GM12878 (cell line): ENCODE measurements at regions not wholly inside any gene's neighbourhood (a gene's known extent, or its start where the extent isn't known, plus 50 kb on each side); places are given as distances from the start of the nearest gene placed in this dataset.

ENCODE experiments used
- ATAC-seq: fragments of 200-7000 bp; cut with Tn5 transposase; 3 replicates; pipeline ENCODE4 v1.9.1; 2020; ENCODE audit warnings: mild to moderate bottlenecking, moderate library complexity
- BruUV-seq: library from RNA; stranded (reverse); fragments of 400-500 nt; replicated peaks from 2 replicates; lab custom pipeline; 2021; lab: Mats Ljungman, UMichigan
- CTCF ChIA-PET: fragments of 300-600 bp; sonication (Branson Sonifier 250); formaldehyde crosslinking; extraction: SDS; loops from one replicate; lab custom pipeline; 2021; ENCODE audit warnings: inconsistent platforms; lab: Yijun Ruan, JAX
- POLR2A ChIA-PET: fragments of 350-600 bp; formaldehyde crosslinking; extraction: SDS; loops from one replicate; lab custom pipeline; 2021; ENCODE audit warnings: inconsistent platforms; lab: Charles Lee
- RAD21 ChIA-PET: fragments of 300-600 bp; sonication (Branson Sonifier 250); formaldehyde crosslinking; loops from one replicate; lab custom pipeline; 2023; ENCODE audit warnings: antibody characterized with exemption; ENCODE audit not compliant: unreplicated experiment; lab: Charles Lee
- SMC1A ChIA-PET: fragments of 300-600 bp; sonication (Branson Sonifier 250); formaldehyde crosslinking; loops from one replicate; lab custom pipeline; 2023; ENCODE audit not compliant: unreplicated experiment, uncharacterized antibody; lab: Charles Lee
- DNase-seq: peaks from one replicate; pipeline ENCODE4 v3.0.0-alpha.2; 2011; ENCODE audit warnings: low read depth, low spot score
- FAIRE-seq: peaks from 3 replicates; lab custom pipeline; 2011; peaks lifted over from hg19 to GRCh38; lab: Jason Lieb, UNC
- H2AFZ ChIP-seq: 2 replicates; pipeline ENCODE4 v1.6.0; 2011; ENCODE audit warnings: low read depth, low read length, control low read depth; ENCODE audit not compliant: control insufficient read depth
- H3K27ac ChIP-seq: 2 replicates; pipeline ENCODE4 v1.5.1; 2011; ENCODE audit warnings: control low read depth; ENCODE audit not compliant: control insufficient read depth, insufficient read depth
- H3K27me3 ChIP-seq, 2 experiments: replicated peaks in 1 of 2; 2 replicates each; pipeline versions ENCODE4 v1.6.0 to v1.6.1; 2011; ENCODE audit warnings: low read length in 1 of 2; ENCODE audit not compliant: control insufficient read depth in 2 of 2, insufficient read depth in 2 of 2
- H3K36me3 ChIP-seq, 2 experiments: 2 replicates each; pipeline ENCODE4 v1.5.1; 2011; ENCODE audit warnings: low read length in 1 of 2; ENCODE audit not compliant: control insufficient read depth in 2 of 2, insufficient read depth in 2 of 2
- H3K4me1 ChIP-seq: 2 replicates; pipeline ENCODE4 v1.6.1; 2011; ENCODE audit warnings: mild to moderate bottlenecking, low read length, moderate library complexity, mixed read lengths; ENCODE audit not compliant: control insufficient read depth, insufficient read depth
- H3K4me2 ChIP-seq: 2 replicates; pipeline ENCODE4 v1.6.0; 2011; ENCODE audit warnings: control low read depth; ENCODE audit not compliant: control insufficient read depth, insufficient read depth
- H3K4me3 ChIP-seq: fragments of 200-600 bp; sonication (generic); 2 replicates; pipeline ENCODE4 v1.5.1; 2016
- H3K79me2 ChIP-seq: 2 replicates; pipeline ENCODE4 v1.6.0; 2011; ENCODE audit warnings: low read length; ENCODE audit not compliant: control insufficient read depth, insufficient read depth
- H3K9ac ChIP-seq: 2 replicates; pipeline ENCODE4 v1.8.0; 2011; ENCODE audit warnings: low read length, control low read depth, mixed read lengths; ENCODE audit not compliant: control insufficient read depth, insufficient read depth
- H3K9me3 ChIP-seq: replicated peaks from 3 replicates; pipeline ENCODE4 v1.5.1; 2011; ENCODE audit warnings: mild to moderate bottlenecking, low read length; ENCODE audit not compliant: control insufficient read depth, insufficient read depth
- H4K20me1 ChIP-seq: 2 replicates; pipeline ENCODE4 v1.6.0; 2011; ENCODE audit not compliant: control insufficient read depth, insufficient read depth
- ATF2 ChIP-seq: IDR thresholded peaks from 2 replicates; pipeline ENCODE4 v1.6.1; 2012; ENCODE audit warnings: low read length, inconsistent platforms
- BRCA1 ChIP-seq: IDR thresholded peaks from 2 replicates; pipeline ENCODE4 v1.6.1; 2011; ENCODE audit warnings: low read depth, low read length, improper control_type of control experiment
- CHD4 ChIP-seq: fragments of 200-600 bp; sonication (generic); IDR thresholded peaks from 2 replicates; pipeline ENCODE4 v1.6.1; 2016; ENCODE audit warnings: mild to moderate bottlenecking
- ELK1 ChIP-seq: IDR thresholded peaks from 2 replicates; pipeline ENCODE4 v1.6.1; 2012; ENCODE audit warnings: low read depth, low read length, improper control_type of control experiment
- FOXK2 ChIP-seq: fragments of 450-650 bp; IDR thresholded peaks from 2 replicates; pipeline ENCODE4 v1.6.1; 2017; ENCODE audit warnings: mild to moderate bottlenecking, moderate library complexity
- JUNB ChIP-seq: IDR thresholded peaks from 2 replicates; pipeline ENCODE4 v1.6.1; 2016; ENCODE audit warnings: antibody characterized with exemption, mild to moderate bottlenecking
- PBX3 ChIP-seq: IDR thresholded peaks from 2 replicates; pipeline ENCODE4 v1.6.1; 2011; ENCODE audit warnings: mild to moderate bottlenecking, low read depth, low read length, moderate library complexity; ENCODE audit not compliant: insufficient replicate concordance
- RELB ChIP-seq: fragments of 450-650 bp; IDR thresholded peaks from 2 replicates; pipeline ENCODE4 v1.6.1; 2017; ENCODE audit warnings: low read depth, mild to moderate bottlenecking, moderate library complexity
- SIX5 ChIP-seq: IDR thresholded peaks from 2 replicates; pipeline ENCODE4 v1.6.1; 2011; ENCODE audit warnings: mild to moderate bottlenecking, low read depth, low read length, moderate library complexity; ENCODE audit not compliant: severe bottlenecking
- SP1 ChIP-seq: IDR thresholded peaks from one replicate; pipeline ENCODE4 v1.6.1; 2011; ENCODE audit warnings: low read depth, low read length
- ZNF384 ChIP-seq: IDR thresholded peaks from 2 replicates; pipeline ENCODE4 v1.6.1; 2012; ENCODE audit warnings: low read depth, mild to moderate bottlenecking, low read length, improper control_type of control experiment, borderline replicate concordance
- WGBS: methylation state at CpG from one replicate; pipeline ENCODE4 v1.1.6; 2016; ENCODE audit warnings: low lambda C conversion rate; ENCODE audit not compliant: insufficient replicate concordance, insufficient coverage; ENCODE audit errors: missing lambda C conversion rate; 5-methylcytosine and 5-hydroxymethylcytosine counted together
- in situ Hi-C: fragments of 300-500 bp; cut with MboI; formaldehyde crosslinking; loops from 9 replicates; pipeline ENCODE4 v1.14.3; 2018; ENCODE audit warnings: mixed read lengths
- intact Hi-C: fragments of 100-400 bp; cut with micrococcal nuclease; formaldehyde crosslinking; loops from one replicate; pipeline ENCODE4 v1.14.2; 2022; ENCODE audit not compliant: unreplicated experiment

- TF ChIP-seq SIX5, result no peak
- TF ChIP-seq, all 136 proteins: peak for 0
Measured at GRCh38 chr14:42872786-42873185, 1266.1 kb downstream of the LRFN5 start (continued).

- Histone ChIP-seq H3K4me3 (no peak overlapping the region), H3K27ac (no peak overlapping the region), H2AFZ (no peak overlapping the region), H3K27me3 (no peaks in the 10 kb centered on the region), H3K4me2 (no peak overlapping the region), H3K4me1 (no peaks in the 10 kb centered on the region), H3K79me2 (no peaks in the 10 kb centered on the region), H3K36me3 (no peaks in the 10 kb centered on the region), H3K9ac (no peak overlapping the region), H3K9me3 (no peaks in the 10 kb centered on the region), H4K20me1 (no peaks in the 10 kb centered on the region)
- SMC1A ChIA-PET, result no interaction called here
- FAIRE-seq (no peak), ATAC-seq (no peak), DNase-seq (no peak)
- in situ Hi-C loops, result no loop called here
- no TSS peak for BruUV-seq
- CTCF ChIA-PET, result no interaction called here
- intact Hi-C loops, result no loop called here
- WGBS, result 0% methylated on average over 1 of the region's 1 CpG
- RAD21 ChIA-PET, result no interaction called here
- TF ChIP-seq ATF2 (no peak), BRCA1 (no peak)
- POLR2A ChIA-PET, result no interaction called here
Measured at GRCh38 chr14:42869681-42870080, 1263.0 kb downstream of the LRFN5 start.

GRCh38 chr14:42862114-42862513 lies 1255.4 kb downstream of the LRFN5 start:
- Histone ChIP-seq H3K4me1 (no peaks in the 10 kb centered on the region), H4K20me1 (no peaks in the 10 kb centered on the region), H2AFZ (no peak overlapping the region), H3K27ac (no peak overlapping the region), H3K4me2 (no peak overlapping the region), H3K4me3 (no peak overlapping the region), H3K9ac (no peak overlapping the region), H3K36me3 (no peaks in the 10 kb centered on the region), H3K9me3 (no peaks in the 10 kb centered on the region), H3K27me3 (no peaks in the 10 kb centered on the region), H3K79me2 (no peaks in the 10 kb centered on the region)
- FAIRE-seq (no peak), ATAC-seq (no peak), DNase-seq (no peak)
- ChIA-PET POLR2A (no interaction called here), CTCF (no interaction called here), RAD21 (no interaction called here), SMC1A (no interaction called here)
- WGBS, result 51% methylated on average over 3 of the region's 3 CpGs
- intact Hi-C loops (no loop called here), in situ Hi-C loops (no loop called here)
- no TSS peak for BruUV-seq
- TF ChIP-seq FOXK2 (no peak), PBX3 (no peak), CHD4 (no peak), ZNF384 (no peak), JUNB (no peak), SP1 (no peak), ELK1 (no peak), RELB (no peak)
